NCI-H2107 (cell line): ENCODE measurements at regions not wholly inside any gene's neighbourhood (a gene's known extent, or its start where the extent isn't known, plus 50 kb on each side); places are given as distances from the start of the nearest gene placed in this dataset.
"Not testable (repeated sequence)": the region's sequence is repeated elsewhere in the genome, so short reads cannot be mapped to it uniquely, and the experiment has no call there.

Experiments used
- DNase-seq: peaks from one replicate; lab custom pipeline; 2025; lab: John Stamatoyannopoulos, UW

GRCh38 chr1:43042773-43043457 is 84.2 kb upstream of the SLC2A1 start:
- no peak for DNase-seq

- DNase-seq: no peak
Observed at GRCh38 chr1:43042127-43042526, 83.5 kb upstream of the SLC2A1 start.

GRCh38 chr1:43041591-43041990 is 82.9 kb upstream of the SLC2A1 start:
- DNase-seq: no peak

DNA sequence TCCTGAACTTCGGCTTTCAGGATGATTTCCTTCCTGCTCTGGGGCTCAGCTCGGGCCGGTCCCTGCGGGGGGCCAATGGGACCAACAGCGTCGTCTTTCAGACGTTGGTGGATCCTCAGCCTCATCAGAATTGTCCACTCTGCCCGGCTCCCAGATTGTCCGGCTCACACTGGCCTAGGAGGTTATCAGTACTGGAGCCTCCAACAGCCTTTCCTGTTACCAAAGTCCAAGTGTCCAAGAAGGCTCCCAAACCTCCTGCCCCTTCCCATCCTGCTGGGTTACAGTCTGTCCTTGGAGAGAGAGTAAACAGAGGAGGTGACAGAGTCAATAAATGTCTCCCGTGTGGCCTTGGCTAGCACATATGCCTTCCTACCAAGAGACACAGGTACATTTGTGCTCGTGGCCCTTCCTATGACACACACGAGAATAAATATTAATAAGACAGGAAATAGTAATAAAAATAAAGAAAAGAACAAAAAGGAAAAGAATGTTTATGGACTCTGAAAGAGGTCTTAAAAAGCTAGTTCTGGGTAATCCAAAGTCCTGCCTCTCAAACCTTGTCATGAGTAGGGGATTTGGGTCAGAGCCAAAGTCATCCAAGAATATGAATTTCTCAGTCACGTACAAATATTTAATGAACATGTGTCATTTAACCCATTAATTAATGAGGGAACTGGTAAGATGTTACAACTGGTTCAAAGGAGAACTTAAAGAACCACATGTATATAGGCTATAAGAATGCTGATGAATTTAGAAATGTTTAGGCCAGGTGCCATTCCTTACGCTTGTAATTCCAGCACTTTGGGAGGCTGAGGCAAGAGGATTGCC is 80.8 kb upstream of the SLC2A1 start:
- DNase-seq: no peak

DNA sequence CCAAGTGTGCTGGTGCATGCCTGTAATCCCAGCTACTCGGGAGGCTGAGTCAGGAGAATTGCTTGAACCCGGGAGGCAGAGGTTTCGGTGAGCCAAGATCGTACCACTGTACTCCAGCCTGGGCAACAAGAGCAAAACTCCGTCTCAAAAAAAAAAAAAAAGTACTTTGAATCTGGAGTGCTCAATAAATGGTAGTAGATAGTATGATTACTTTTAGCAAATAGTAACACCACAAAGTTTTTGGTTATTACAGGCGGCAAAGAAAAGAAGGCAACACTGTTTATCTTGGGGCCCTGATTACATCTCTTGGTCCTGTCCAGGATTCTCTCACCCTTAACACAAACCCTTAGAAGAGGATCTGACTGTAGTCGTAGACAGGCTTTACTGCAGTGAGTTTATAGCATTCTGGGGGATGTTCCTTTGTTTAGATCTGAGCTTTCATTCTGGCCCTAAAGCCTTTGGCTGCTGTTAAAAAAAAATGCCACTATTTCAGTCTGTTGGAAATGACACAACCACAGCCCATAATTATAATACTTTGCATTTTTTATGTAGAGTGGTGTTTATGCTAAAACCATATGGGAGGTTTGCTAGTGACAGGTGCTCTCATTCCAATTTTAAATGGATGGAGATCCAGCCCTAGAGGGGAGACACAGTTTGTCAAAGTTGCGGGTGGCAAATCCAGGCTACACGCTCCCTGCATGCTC is 79.7 kb upstream of the SLC2A1 start:
- no peak for DNase-seq

DNA sequence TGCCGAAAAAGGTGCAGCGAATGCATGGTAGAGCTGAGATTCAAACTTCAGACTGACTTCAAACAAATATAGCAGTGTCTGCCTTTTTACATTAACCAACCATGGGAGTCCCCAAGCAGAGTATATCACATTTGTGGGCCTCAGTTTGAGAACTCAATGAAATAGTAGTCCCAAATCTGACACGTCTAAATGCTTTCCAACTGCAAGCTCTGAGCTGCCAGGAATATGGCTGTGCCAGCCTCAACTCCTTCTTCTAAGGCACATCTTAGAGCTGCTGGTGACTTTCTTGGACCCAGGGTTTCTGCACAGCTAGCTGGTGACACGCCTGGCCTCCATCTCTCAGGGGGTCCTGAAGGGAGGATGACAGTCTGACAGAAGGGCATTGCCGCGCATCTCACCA is 78.8 kb upstream of the SLC2A1 start:
- DNase-seq: no peak

DNA sequence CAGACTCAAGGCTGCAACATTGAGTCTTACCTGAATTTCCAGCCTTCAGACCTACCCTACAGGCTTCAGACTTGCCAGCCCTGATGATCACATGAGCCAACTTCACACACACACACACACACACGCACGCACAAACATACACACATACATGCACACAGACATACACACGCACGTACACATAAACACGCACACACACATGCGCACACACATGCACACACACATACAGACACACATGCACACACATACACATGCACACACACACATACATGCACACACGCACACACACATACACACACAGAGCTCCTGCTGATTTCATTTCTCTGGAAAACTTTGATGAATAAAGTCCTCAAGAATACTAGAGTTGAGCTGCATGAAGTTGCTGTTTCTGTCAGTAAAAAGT is 78.3 kb upstream of the SLC2A1 start:
- DNase-seq: no peak

DNA sequence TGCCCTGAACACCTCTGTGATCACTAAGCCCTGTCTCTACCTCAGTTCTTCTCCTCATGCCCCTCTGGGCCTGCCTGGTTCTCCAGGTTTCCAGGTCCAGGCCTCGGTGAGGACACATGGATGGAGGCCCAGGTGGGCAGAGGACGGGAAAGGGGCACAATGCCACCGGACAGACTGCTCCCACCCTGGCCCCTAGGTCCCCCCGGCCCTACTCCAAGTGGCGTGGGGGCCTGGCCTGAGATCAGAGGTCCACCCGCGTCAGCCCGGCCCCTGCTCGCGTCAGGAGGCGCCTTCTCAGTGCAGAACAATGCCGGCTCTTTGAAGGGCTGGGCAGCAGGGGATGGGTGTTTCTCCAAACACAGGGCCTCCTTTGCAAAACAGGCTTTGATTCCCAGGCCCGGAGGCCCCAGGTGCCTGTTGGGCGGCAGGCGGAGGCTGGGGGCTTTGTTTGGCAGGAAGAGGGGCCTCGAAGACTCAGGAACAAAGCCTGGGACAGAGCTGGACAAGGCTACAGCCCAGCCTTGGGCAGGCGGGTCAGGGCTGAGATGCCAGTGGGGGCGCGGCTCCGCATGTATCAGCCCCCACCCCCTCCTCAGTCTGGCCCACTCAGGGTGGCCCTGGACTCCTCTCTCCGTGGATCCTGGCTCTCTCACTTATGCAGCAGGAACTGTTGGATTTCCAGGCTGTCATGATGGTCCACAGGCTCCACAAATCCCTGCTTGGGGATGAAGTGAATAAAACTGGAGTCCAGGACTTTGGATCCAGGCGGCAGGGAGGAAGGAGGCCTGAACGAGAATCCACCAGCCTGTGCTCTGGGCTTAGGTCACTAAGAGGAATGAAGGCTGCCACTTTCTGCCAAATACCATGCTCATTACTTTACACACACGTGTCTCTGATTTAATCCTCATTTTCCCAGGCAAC is 77.4 kb upstream of the SLC2A1 start:
- DNase-seq: no peak

- DNase-seq: no peak
Observed at GRCh38 chr1:43034778-43035177, 76.1 kb upstream of the SLC2A1 start.

- DNase-seq: no peak
Observed at GRCh38 chr1:43034195-43034658, 75.6 kb upstream of the SLC2A1 start.

GRCh38 chr1:43031316-43032203 is 72.9 kb upstream of the SLC2A1 start:
- DNase-seq: no peak

GRCh38 chr1:43024905-43025304 is 66.2 kb upstream of the SLC2A1 start:
- DNase-seq: no peak

- no peak for DNase-seq
Observed at GRCh38 chr1:43021547-43022474, 63.1 kb upstream of the SLC2A1 start.

DNA sequence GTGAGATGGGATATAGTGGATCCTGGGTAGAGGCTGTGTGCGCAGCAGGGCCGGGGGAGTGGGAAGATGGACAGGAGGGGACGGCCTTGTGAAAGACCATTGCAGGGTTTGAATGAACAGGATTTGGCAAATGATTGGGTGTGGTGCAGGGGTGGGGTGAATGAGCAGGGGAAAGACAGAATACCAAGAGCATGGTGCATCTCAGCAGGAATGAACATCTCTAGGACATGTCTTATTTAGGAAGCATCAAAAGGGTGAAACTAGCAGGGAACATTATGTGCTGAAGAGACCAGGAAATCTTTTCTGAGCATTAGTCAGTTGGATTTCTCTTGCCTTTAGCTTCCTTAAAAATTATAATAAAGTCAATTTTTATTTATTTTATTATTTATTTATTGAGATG is 60.6 kb upstream of the SLC2A1 start:
- DNase-seq: no peak

- DNase-seq: no peak
Observed at GRCh38 chr1:43018121-43018520, 59.5 kb upstream of the SLC2A1 start.

DNA sequence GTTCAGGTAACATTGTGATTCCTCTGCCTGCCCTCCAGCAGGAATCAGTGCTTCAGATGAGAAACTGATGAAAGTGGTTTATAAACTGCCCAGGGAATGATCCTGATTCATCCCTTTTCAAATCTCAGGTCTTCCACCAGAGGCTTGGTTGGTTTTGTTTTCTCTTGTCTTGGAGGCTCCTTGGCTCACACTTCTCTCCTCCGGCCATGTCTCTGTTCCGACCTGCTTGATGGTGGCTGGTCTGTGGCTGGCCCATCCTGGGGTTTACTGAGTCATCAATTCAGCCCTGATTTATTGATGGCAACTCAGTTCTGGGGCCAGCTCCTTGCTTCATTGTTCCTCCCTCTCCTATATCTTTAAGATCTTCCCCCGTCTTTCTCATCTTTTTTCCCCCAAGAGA is 56.6 kb upstream of the SLC2A1 start:
- DNase-seq: no peak

DNA sequence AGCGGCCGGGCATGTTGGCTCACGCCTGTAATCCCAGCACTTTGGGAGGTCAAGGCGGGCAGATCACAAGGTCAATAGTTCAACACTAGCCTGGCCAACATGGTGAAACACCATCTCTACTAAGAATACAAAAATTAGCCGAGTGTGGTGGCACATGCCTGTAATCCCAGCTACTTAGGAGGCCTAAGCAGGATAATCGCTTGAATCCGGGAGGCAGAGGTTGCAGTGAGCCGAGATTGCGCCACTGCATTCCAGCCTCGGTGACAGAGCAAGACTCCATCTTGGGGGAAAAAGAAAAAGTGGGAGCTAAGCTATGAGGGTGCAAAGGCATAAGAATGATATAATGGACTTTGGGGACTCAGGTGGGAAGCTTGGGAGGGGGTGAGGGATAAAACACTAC is 55.9 kb upstream of the SLC2A1 start:
- not testable (repeated sequence) for DNase-seq

GRCh38 chr1:43011020-43011419 is 52.4 kb upstream of the SLC2A1 start:
- DNase-seq: no peak

DNA sequence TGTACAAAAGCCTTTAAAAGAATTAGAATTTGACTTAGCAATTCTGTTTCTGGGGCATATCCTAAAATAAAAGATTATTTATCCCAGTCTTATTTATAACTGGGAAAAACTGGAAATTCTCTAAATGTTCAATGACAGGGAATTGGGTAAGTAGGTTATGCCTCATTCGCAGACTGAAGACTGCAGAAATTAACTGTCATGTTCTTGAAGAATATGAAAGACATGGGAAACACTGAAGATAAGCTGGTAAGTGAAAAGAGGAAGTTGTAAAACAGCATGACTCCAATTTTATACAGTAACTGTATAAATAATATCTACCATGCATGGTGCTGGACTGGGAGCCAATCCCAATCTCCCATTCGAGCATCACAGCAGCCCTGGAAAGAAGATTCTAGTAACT is 50.6 kb upstream of the SLC2A1 start:
- DNase-seq: no peak
